ENCODE measurements at regions not wholly inside any gene's neighbourhood (a gene's known extent, or its start where the extent isn't known, plus 50 kb on each side); places are given as distances from the start of the nearest gene placed in this dataset.

- no peak overlapping the region for H3K27ac Mint-ChIP-seq
- no peak for TF ChIP-seq CTCF (IDR thresholded peaks at IDR 0.05)
- H3K4me1 Mint-ChIP-seq = no peaks in the 10 kb centered on the region
- peaks cover 5% of the 10 kb centered on the region for H3K9me3 Mint-ChIP-seq
- no peak overlapping the region for H3K4me3 Mint-ChIP-seq
- CTCF ChIA-PET = no interaction called here
- POLR2A ChIA-PET = no interaction called here
- no peak for ATAC-seq (ENCODE audit: low read depth)
- no peaks in the 10 kb centered on the region for H3K27me3 Mint-ChIP-seq
- intact Hi-C loops (cut with micrococcal nuclease) = no loop called here
- DNase-seq = no peak
- H3K36me3 Mint-ChIP-seq (ENCODE audit: low read depth) = no peaks in the 10 kb centered on the region
These were observed 335.6 kb upstream of the TRAM1L1 start for GRCh38 chr4:117420948-117421347.

GRCh38 chr4:117421706-117422105, 336.3 kb upstream of the TRAM1L1 start:
- Mint-ChIP-seq H3K4me3 (no peak overlapping the region), H3K4me1 (no peaks in the 10 kb centered on the region), H3K27me3 (no peaks in the 10 kb centered on the region), H3K36me3 (ENCODE audit: low read depth) (no peaks in the 10 kb centered on the region), H3K9me3 (peaks cover 5% of the 10 kb centered on the region), H3K27ac (no peak overlapping the region)
- DNase-seq (no peak), ATAC-seq (ENCODE audit: low read depth) (no peak)
- CTCF ChIA-PET = no interaction called here
- TF ChIP-seq CTCF (IDR thresholded peaks at IDR 0.05) = no peak
- intact Hi-C loops (cut with micrococcal nuclease) = no loop called here
- POLR2A ChIA-PET = no interaction called here

GRCh38 chr4:117422297-117422696, 336.9 kb upstream of the TRAM1L1 start:
- Mint-ChIP-seq H3K27me3 (no peaks in the 10 kb centered on the region), H3K27ac (no peak overlapping the region), H3K4me1 (no peaks in the 10 kb centered on the region), H3K36me3 (ENCODE audit: low read depth) (no peaks in the 10 kb centered on the region), H3K9me3 (peaks cover 5% of the 10 kb centered on the region), H3K4me3 (no peak overlapping the region)
- DNase-seq (no peak), ATAC-seq (ENCODE audit: low read depth) (no peak)
- CTCF ChIA-PET = no interaction called here
- POLR2A ChIA-PET = no interaction called here
- TF ChIP-seq CTCF (IDR thresholded peaks at IDR 0.05) = no peak
- intact Hi-C loops (cut with micrococcal nuclease) = no loop called here

- ChIA-PET CTCF (no interaction called here), POLR2A (no interaction called here)
- intact Hi-C loops (cut with micrococcal nuclease) = no loop called here
- no peak for ATAC-seq (ENCODE audit: low read depth)
- Mint-ChIP-seq H3K36me3 (ENCODE audit: low read depth) (no peaks in the 10 kb centered on the region), H3K9me3 (peaks cover 3% of the 10 kb centered on the region), H3K4me3 (no peak overlapping the region), H3K4me1 (no peaks in the 10 kb centered on the region), H3K27me3 (no peaks in the 10 kb centered on the region), H3K27ac (no peak overlapping the region)
- no peak for DNase-seq
- no peak for TF ChIP-seq CTCF (IDR thresholded peaks at IDR 0.05)
These were observed 340.3 kb upstream of the TRAM1L1 start for GRCh38 chr4:117425636-117426035.

DNA sequence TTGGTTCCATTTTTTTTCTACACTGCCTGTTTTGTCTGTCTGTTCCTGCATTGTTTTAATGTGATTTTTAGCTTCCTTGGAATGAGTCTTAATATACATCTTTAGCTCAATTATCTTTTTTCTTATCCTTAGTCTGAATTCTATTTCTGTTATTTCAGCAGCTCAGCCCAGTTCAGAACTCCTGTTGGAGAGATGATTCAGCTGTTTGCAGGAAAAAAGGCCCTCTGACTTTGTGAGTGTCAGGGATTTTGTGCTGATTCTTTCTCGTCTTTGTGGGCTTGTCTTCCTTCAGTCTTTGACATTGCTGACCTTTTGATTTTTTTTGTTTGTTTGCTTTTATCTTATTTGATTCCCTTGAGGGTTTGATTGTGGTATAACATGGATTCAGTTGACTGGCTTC, 343.2 kb upstream of the TRAM1L1 start:
- no peak overlapping the region for H3K4me3 Mint-ChIP-seq
- no peaks in the 10 kb centered on the region for H3K36me3 Mint-ChIP-seq (ENCODE audit: low read depth)
- POLR2A ChIA-PET = no interaction called here
- no peaks in the 10 kb centered on the region for H3K4me1 Mint-ChIP-seq
- H3K27ac Mint-ChIP-seq = no peak overlapping the region
- no peak for ATAC-seq (ENCODE audit: low read depth)
- intact Hi-C loops (cut with micrococcal nuclease) = no loop called here
- no peaks in the 10 kb centered on the region for H3K27me3 Mint-ChIP-seq
- TF ChIP-seq CTCF (IDR thresholded peaks at IDR 0.05) = no peak
- CTCF ChIA-PET = no interaction called here
- no peaks in the 10 kb centered on the region for H3K9me3 Mint-ChIP-seq
- DNase-seq = no peak
